ENCODE measurements at regions not wholly inside any gene's neighbourhood (a gene's known extent, or its start where the extent isn't known, plus 50 kb on each side); places are given as distances from the start of the nearest gene placed in this dataset.
"Not testable (repeated sequence)": the region's sequence is repeated elsewhere in the genome, so short reads cannot be mapped to it uniquely, and the experiment has no call there.

GRCh38 chr10:8314486-8314885 is 260.0 kb downstream of the GATA3 start:
- DNase-seq, result no peak

DNA sequence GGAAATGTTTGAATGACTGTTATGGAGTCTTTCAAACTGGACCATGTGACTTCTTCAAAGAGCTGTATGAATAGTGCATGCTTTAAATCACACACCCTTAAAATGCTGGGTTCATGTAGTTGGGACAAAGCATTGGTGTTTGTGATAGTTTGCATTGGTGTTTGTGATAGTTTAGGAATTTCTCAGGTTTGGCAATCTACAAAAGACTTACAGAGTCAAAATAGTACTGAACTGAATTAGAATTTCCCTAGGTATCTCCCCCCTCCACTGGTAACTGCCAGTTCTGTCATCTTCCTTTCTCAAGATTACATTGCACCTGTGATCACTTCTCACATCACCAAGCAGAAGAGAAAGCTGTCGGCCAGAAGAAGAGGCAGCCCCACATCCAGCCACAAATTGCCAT is 261.1 kb downstream of the GATA3 start:
- DNase-seq, result no peak

- DNase-seq, result no peak
Observed at GRCh38 chr10:8316284-8316683, 261.8 kb downstream of the GATA3 start.

DNA sequence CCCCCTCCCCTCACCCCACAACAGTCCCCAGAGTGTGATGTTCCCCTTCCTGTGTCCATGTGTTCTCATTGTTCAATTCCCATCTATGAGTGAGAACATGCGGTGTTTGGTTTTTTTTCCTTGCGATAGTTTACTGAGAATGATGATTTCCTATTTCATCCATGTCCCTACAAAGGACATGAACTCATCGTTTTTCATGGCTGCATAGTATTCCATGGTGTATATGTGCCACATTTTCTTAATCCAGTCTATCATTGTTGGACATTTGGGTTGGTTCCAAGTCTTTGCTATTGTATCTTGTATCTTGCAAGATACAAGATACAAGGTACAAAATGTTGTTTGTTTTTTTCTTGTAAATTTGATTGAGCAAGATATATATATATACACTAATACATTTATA is 263.9 kb downstream of the GATA3 start:
- not testable (repeated sequence) for DNase-seq

DNA sequence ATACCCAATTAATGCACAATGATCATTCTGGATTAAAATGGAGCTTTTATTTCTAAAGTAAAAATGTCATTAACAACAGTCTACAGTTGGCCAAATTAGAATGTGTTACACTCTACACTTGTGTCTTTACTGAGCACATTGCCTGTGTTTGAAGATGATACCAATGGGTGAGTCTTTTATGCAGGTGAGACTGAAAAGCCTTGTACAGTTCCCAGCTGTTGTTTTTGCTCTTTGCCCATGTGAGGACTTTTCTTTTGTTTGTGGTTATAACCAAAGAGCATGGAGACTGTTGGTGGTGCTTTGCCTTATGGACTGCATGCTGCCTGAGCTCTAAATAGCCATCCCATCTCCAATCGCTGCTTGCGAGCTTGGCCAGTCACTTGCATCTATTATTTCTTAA is 264.5 kb downstream of the GATA3 start:
- DNase-seq, result no peak

DNA sequence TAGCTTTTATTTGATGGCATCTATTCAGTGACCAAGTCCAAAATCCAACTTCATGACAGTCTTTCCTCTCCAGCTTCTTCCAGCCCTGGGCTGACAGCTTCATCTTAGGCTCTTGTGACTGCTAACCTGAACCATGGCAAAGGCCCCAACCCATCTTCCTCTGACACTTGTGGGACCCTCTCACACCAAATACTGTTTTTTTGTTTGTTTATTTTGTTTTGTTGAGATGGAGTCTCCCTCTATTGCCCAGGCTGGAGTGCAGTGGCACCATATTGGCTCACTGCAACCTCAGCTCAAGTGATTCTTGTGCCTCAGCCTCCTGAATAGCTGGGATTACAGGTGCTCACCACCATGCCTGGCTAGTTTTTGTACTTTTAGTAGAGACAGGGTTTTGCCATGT is 265.2 kb downstream of the GATA3 start:
- no peak for DNase-seq

DNA sequence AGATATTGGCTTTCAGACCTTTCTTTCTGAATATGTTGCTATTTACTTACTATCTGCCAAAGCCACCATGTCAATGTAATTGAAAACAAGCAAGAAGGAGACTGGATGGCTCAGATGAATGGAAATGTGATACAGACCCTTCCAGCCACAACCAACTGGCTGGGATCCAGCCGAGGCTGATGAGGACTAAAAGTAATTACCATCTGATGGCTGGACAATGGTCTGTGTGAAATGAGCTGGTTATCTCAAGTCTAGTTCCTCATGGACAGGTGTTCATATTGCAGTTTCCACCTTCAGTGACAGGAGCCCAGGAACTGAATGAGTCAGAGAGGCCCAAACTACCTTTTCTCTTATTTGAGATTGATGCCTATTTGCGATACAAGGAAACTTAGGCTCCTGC is 267.5 kb downstream of the GATA3 start:
- no peak for DNase-seq

DNA sequence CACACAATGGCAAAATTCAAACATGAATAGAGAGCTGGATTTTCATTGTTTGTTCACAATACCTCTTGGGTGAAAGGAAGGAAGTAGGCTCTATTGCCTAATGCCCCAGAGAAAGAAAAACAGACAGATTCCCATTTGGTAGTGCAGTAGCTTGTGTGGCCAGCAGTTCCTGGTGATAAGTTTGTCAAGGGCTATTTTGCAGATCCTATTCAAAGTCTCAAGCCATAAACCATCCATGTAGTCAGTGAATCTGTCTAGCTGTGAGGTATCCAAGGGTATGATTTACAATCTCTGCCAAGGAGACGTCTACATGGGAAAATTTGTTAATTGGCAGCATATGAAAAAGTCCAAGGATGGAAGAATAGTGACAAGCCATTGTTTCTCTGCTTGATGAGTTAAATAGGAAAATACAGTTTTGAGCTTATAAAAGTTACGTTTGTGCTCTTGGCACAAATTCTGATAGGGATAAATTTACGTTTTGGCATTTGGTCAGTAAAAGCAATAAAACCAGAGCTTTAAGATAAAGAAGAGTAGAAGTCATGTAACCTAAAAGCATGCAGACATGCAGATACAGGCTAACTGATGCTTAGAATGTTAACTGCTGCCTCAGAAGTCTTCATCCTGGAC is 269.1 kb downstream of the GATA3 start:
- no peak for DNase-seq

DNA sequence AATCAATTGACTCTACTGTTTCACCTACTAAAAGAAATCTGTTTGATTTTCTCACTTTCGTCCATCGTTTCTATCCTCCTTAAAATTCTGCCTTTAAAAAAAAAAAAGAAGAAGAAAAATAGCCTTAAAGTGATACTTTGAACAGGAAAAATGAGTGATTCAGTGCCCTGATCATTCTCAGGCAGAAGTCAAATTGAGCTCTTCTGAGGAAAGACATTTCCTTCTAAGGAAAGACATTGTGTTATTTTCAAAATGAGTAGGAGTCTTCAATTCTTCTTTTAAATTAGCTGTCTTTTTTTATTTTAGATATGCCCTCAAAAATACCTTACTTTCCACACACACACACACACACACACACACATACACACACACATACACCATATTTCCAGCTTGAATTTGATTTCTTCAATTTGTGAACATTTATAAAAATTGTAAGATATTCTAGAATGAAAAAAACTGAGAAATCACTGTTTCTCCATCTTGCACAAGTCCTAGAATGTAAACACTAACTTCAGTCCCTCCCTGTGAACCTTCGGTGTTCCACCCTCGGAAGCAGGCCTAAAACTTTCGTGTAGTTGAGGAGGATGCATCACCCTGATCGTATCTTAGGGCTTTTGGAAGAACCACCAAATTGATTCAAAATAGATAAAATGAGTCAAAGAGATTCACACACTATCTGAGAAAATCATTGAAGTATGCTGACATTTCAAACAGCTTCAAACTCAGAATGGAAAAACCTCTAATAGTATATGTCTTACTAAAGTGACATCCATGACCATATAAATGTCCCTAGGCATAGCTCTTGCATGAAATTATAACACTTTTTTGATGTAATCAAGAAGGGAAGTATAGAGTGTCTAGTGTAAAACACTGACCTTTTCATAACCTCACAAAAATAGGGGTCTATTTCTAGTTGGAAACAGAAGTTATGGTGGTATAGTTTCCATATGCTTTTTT is 270.8 kb downstream of the GATA3 start:
- no peak for DNase-seq

DNA sequence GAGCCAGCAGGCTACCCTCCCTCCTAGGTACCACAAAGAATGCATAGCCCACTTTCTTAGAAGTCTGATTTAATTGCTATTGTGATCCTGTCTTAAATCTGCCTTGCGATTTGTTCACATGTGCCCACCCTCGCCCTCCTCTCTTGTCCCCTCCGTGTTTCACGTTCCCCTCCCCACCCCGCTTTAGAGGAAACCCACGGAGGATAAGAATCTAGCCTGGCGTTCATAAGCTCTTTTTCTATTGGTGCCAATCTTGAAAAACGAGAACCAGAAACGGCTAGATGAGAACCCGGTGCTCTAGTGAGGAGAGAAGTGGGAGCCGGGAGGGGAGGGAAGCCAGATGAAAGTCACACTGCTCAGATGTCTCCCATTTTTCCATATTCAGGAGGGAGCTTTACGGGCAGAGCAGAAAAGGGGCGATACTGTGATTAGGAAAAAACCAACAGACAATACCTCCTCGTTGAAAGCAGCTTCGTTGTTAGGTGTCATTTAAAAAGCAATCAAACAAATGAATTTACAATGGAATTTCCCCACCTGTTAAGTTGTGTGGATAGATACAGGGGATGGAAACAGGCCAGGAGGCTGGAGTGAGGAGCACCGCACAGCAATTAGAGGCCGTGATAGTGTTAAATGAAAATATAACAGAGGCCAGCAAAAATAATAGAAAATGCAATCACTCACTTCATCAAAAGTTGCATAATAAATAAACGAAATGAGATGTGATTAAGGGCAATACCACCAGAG is 272.1 kb downstream of the GATA3 start:
- no peak for DNase-seq

GRCh38 chr10:8327140-8327423 is 272.6 kb downstream of the GATA3 start:
- no peak for DNase-seq

GRCh38 chr10:8331387-8331786 is 276.9 kb downstream of the GATA3 start:
- DNase-seq, result no peak

DNA sequence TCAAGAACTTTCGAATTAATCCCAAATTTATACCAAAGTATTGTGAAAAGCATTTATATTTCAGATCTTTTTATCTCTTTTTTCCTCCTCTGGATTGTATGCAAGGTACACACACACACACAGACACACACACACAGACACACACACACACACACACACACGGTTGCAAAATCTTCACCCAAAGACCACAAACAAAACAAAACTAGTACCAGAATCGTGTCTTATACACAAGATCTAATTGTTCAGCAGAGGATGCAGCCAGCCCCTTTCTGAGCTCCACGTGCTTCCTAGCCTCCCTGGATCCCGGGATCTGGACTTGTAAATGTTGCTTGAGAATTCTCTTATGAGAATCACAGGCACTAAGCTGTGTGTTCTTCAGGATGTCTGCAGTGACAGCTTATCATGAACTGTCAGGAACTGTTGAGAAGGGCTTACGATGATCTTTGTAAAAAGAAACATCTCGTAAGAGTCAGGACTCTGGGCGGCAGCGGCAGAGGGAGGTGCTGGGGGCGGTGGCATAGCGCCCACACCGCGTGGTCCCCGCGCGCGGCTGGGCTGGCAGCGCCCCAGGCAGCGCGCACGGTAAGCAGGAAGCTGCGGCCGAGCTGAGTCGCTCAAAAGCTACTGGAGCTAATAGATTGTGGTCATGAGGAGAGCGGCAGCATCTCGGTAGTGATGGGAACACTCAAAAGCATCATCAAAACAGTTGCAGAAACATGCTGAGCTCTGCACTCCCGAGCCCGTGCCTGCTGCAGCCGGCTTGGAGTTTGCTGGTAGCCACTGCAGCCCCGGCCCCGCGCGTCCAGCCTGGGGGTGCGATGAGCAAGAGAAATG is 277.6 kb downstream of the GATA3 start:
- DNase-seq, result peak; percentile 51

GRCh38 chr10:8332730-8333111 is 278.2 kb downstream of the GATA3 start:
- no peak for DNase-seq

DNA sequence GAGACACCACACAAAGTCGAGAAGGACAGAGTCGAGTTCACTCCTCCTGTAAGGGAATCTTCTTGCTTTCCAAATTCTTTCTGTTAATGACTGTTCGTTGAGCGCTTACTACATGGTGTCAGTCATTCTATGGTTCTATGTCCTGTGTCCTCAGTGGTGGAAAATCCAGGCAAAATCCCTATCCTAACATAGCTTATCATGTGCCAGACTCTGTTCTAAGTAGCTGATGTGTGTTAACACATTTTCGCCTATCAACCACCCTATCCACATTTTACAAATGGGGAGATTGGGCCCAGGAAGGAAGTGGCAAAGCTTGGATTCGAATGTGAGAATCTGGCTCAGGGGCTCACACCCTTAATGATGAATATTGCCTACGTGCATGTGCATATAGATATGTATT is 280.1 kb downstream of the GATA3 start:
- DNase-seq, result no peak

- DNase-seq, result no peak
Observed at GRCh38 chr10:8336629-8337331, 282.3 kb downstream of the GATA3 start.

GRCh38 chr10:8337332-8337651 is 282.8 kb downstream of the GATA3 start:
- DNase-seq, result no peak

DNA sequence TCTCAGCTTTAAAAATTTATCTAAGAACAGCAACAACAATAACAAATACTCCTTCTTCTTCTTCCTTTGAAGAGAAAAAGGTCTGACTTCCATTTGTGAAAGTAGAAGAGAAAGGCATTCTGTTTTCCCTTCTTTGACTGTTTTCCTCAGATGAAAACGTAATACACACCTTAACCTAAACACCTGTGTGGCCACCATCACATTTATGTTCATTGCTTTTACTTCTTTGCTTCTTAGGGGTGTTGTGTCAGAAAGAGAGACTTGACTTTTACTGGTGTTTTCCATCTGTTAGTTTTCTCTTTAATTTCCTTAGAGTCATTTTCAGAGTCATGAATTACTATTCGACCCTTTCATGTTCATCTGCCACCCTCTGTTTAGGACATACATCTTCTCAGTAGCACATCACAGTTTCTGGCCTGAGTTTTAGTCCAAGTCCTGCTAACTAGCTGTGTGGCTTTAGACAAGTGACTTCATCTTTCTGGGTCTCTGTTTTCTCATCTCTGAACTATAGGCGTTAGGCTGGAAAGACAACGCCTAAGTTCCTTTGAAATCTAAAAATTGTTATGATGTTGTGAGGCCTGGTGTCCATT is 283.8 kb downstream of the GATA3 start:
- DNase-seq, result no peak

DNA sequence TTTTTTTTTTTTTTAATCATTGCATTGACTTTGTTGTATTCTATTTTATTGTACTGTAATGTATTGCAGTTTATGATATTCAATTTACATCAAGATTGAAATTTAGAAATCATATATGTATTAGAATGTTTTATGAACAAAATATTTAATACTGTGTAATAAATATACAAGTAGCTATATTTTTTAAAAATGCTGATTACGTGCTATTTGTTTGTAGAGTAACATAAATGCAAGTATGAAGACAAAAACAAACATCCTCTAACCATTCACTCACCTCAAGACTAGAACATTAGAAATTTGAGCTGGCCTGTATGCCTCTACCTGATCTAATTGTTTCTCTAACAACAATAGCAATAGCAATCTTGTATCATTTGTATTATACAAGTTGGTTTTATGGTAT is 290.3 kb downstream of the GATA3 start:
- DNase-seq, result no peak

GRCh38 chr10:8346861-8347260 is 292.4 kb downstream of the GATA3 start:
- DNase-seq, result no peak

- not testable (repeated sequence) for DNase-seq
Observed at GRCh38 chr10:8347614-8348013, 293.1 kb downstream of the GATA3 start.

DNA sequence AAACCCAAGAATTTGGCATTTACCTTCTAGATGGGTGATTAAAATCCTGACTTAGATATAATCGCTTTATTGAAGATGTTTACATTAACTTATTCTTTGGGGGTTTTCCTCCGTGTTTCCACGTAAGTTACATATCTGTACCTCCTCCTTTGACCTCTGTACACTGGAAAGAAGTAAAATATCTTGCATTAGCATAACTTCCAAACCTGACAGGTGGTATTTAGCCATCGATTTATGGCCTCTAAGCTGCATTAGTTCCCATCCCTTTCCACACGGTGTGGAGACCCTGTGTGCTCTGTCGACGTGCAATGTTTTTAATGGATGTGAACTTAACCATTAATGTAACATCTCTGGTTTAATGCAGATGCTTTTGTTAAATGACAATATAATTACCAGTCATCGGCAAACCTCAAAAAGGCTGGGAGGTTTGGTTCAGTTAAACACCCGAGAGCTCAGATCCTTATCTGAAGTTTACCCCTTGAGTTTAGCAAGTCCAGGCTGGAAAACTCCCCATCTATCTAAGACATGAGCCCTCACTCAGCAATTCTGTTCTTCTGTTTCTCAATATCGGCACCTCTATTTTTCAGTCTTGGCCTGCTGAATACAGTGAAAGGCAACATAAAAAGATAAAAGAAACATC is 295.2 kb downstream of the GATA3 start:
- DNase-seq, result no peak
